ENCODE measurements at regions not wholly inside any gene's neighbourhood (a gene's known extent, or its start where the extent isn't known, plus 50 kb on each side); places are given as distances from the start of the nearest gene placed in this dataset.

DNA sequence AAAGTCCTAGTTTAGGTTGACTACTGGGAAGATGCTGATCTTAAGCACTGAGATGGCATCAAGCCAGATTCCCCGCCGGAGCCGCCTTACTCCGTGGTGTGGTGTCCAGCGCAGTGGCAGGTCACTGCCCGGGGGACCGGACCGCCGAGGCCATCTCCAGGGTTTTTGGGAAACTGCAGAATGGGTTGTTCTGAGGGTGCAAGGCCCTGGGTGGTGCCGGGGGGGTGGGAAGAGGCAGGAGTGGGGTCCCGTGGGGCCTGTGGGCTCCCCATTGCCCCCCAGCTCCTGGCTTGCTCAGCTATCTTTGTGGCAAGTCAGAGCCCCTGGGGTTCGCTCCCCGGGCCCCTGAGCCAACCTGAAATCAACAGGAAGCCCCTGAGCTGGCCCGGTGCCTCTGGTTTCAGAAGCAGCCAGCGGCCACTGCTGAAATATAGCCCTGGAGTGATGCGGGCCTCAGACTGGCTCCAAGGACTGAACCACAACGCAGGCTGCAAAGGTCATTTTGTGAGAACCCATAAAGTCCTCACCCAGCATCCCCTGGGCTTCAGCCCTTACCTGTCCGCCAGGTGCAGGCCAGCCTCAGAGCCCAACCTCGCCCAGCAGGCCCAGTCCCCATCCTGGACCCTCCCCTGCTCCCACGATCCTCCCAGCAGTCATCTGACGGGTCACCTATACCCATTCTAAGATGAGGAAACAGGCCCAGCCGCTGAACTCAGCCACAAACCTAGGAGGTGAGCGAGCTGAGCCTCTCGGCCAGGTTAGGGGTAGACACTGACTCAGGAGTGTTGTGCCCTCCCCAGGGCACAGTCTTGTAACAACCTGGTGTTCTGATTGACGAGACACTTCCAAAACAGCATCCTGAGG lies 102.7 kb downstream of the PDGFA start:
- no peaks in the 10 kb centered on the region for H3K36me3 ChIP-seq (ENCODE audit: control insufficient read depth in 2 of 2, insufficient read depth in 1 of 2, low read length in 2 of 2)
- H3K4me3 ChIP-seq (ENCODE audit: low read depth, low read length) = no peak overlapping the region
- H3K27ac ChIP-seq (ENCODE audit: extremely low read depth, low read depth, low read length) = no peak overlapping the region
- H3K9me3 ChIP-seq (ENCODE audit: control insufficient read depth, insufficient read depth, low read depth, low read length) = no peaks in the 10 kb centered on the region
- ChIA-PET CTCF (no interaction called here), POLR2A (no interaction called here)
- TF ChIP-seq ZNF585B (tag by site-specific recombination; IDR thresholded peaks at IDR 0.05) (no peak), ZFP69B (tag by site-specific recombination; IDR thresholded peaks at IDR 0.05) (no peak), ZNF791 (tag by site-specific recombination; IDR thresholded peaks at IDR 0.05) (no peak), ZNF37A (tag by site-specific recombination; IDR thresholded peaks at IDR 0.05) (no peak), ZNF529 (tag by site-specific recombination; IDR thresholded peaks at IDR 0.05; ENCODE audit: insufficient replicate concordance) (no peak), ZNF174 (tag by site-specific recombination; IDR thresholded peaks at IDR 0.05) (no peak)
- TF ChIP-seq, protein P1, sequence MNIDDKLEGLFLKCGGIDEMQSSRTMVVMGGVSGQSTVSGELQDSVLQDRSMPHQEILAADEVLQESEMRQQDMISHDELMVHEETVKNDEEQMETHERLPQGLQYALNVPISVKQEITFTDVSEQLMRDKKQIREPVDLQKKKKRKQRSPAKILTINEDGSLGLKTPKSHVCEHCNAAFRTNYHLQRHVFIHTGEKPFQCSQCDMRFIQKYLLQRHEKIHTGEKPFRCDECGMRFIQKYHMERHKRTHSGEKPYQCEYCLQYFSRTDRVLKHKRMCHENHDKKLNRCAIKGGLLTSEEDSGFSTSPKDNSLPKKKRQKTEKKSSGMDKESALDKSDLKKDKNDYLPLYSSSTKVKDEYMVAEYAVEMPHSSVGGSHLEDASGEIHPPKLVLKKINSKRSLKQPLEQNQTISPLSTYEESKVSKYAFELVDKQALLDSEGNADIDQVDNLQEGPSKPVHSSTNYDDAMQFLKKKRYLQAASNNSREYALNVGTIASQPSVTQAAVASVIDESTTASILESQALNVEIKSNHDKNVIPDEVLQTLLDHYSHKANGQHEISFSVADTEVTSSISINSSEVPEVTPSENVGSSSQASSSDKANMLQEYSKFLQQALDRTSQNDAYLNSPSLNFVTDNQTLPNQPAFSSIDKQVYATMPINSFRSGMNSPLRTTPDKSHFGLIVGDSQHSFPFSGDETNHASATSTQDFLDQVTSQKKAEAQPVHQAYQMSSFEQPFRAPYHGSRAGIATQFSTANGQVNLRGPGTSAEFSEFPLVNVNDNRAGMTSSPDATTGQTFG (tag by site-specific recombination; IDR thresholded peaks at IDR 0.05; ENCODE audit: borderline replicate concordance) = no peak
- TF ChIP-seq, protein P2, sequence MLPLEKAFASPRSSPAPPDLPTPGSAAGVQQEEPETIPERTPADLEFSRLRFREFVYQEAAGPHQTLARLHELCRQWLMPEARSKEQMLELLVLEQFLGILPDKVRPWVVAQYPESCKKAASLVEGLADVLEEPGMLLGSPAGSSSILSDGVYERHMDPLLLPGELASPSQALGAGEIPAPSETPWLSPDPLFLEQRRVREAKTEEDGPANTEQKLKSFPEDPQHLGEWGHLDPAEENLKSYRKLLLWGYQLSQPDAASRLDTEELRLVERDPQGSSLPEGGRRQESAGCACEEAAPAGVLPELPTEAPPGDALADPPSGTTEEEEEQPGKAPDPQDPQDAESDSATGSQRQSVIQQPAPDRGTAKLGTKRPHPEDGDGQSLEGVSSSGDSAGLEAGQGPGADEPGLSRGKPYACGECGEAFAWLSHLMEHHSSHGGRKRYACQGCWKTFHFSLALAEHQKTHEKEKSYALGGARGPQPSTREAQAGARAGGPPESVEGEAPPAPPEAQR (tag by site-specific recombination; IDR thresholded peaks at IDR 0.05) = no peak
- TF ChIP-seq, protein P3, sequence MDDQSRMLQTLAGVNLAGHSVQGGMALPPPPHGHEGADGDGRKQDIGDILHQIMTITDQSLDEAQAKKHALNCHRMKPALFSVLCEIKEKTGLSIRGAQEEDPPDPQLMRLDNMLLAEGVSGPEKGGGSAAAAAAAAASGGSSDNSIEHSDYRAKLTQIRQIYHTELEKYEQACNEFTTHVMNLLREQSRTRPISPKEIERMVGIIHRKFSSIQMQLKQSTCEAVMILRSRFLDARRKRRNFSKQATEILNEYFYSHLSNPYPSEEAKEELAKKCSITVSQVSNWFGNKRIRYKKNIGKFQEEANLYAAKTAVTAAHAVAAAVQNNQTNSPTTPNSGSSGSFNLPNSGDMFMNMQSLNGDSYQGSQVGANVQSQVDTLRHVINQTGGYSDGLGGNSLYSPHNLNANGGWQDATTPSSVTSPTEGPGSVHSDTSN (CRISPR knock-in tag; IDR thresholded peaks at IDR 0.05) = no peak
- TF ChIP-seq, protein P4, sequence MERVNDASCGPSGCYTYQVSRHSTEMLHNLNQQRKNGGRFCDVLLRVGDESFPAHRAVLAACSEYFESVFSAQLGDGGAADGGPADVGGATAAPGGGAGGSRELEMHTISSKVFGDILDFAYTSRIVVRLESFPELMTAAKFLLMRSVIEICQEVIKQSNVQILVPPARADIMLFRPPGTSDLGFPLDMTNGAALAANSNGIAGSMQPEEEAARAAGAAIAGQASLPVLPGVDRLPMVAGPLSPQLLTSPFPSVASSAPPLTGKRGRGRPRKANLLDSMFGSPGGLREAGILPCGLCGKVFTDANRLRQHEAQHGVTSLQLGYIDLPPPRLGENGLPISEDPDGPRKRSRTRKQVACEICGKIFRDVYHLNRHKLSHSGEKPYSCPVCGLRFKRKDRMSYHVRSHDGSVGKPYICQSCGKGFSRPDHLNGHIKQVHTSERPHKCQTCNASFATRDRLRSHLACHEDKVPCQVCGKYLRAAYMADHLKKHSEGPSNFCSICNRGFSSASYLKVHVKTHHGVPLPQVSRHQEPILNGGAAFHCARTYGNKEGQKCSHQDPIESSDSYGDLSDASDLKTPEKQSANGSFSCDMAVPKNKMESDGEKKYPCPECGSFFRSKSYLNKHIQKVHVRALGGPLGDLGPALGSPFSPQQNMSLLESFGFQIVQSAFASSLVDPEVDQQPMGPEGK (tag by site-specific recombination; IDR thresholded peaks at IDR 0.05) = no peak
- TF ChIP-seq, protein P5, sequence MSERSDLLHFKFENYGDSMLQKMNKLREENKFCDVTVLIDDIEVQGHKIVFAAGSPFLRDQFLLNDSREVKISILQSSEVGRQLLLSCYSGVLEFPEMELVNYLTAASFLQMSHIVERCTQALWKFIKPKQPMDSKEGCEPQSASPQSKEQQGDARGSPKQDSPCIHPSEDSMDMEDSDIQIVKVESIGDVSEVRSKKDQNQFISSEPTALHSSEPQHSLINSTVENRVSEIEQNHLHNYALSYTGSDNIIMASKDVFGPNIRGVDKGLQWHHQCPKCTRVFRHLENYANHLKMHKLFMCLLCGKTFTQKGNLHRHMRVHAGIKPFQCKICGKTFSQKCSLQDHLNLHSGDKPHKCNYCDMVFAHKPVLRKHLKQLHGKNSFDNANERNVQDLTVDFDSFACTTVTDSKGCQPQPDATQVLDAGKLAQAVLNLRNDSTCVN (tag by site-specific recombination; optimal IDR thresholded peaks at IDR 0.05) = no peak
- no peaks in the 10 kb centered on the region for H3K4me1 ChIP-seq (ENCODE audit: control insufficient read depth, insufficient read depth, low read length)

DNA sequence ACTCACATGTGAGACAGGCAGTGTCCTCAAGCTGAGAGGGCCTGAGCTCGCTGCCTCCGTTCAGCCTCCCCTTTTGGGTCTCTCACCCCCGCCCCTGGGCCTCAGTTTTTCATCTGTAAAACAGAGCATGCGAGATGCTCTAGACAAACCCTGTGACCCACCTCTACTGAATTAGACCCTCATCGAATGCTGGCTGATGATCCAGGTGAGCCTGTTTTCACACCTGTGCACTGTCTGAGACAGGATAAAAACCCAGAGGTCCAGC lies 102.1 kb downstream of the PDGFA start:
- Histone ChIP-seq H3K36me3 (ENCODE audit: control insufficient read depth in 2 of 2, insufficient read depth in 1 of 2, low read length in 2 of 2) (no peaks in the 10 kb centered on the region), H3K4me1 (ENCODE audit: control insufficient read depth, insufficient read depth, low read length) (no peaks in the 10 kb centered on the region), H3K9me3 (ENCODE audit: control insufficient read depth, insufficient read depth, low read depth, low read length) (no peaks in the 10 kb centered on the region), H3K4me3 (ENCODE audit: low read depth, low read length) (no peak overlapping the region), H3K27ac (ENCODE audit: extremely low read depth, low read depth, low read length) (no peak overlapping the region)
- ChIA-PET CTCF (no interaction called here), POLR2A (no interaction called here)
- TF ChIP-seq, protein P6, sequence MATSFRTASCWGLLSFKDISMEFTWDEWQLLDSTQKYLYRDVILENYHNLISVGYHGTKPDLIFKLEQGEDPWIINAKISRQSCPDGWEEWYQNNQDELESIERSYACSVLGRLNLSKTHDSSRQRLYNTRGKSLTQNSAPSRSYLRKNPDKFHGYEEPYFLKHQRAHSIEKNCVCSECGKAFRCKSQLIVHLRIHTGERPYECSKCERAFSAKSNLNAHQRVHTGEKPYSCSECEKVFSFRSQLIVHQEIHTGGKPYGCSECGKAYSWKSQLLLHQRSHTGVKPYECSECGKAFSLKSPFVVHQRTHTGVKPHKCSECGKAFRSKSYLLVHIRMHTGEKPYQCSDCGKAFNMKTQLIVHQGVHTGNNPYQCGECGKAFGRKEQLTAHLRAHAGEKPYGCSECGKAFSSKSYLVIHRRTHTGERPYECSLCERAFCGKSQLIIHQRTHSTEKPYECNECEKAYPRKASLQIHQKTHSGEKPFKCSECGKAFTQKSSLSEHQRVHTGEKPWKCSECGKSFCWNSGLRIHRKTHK (tag by site-specific recombination; IDR thresholded peaks at IDR 0.05) = no peak
- TF ChIP-seq ZNF670 (tag by site-specific recombination; IDR thresholded peaks at IDR 0.05; ENCODE audit: low read depth) = no peak
- TF ChIP-seq, protein P5 (tag by site-specific recombination; optimal IDR thresholded peaks at IDR 0.05) = no peak
- TF ChIP-seq ZXDB (tag by site-specific recombination; IDR thresholded peaks at IDR 0.05) = no peak
- TF ChIP-seq, protein P7, sequence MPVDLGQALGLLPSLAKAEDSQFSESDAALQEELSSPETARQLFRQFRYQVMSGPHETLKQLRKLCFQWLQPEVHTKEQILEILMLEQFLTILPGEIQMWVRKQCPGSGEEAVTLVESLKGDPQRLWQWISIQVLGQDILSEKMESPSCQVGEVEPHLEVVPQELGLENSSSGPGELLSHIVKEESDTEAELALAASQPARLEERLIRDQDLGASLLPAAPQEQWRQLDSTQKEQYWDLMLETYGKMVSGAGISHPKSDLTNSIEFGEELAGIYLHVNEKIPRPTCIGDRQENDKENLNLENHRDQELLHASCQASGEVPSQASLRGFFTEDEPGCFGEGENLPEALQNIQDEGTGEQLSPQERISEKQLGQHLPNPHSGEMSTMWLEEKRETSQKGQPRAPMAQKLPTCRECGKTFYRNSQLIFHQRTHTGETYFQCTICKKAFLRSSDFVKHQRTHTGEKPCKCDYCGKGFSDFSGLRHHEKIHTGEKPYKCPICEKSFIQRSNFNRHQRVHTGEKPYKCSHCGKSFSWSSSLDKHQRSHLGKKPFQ (tag by site-specific recombination; IDR thresholded peaks at IDR 0.05) = no peak
- TF ChIP-seq ZNF623 (tag by site-specific recombination; IDR thresholded peaks at IDR 0.05) = no peak
- TF ChIP-seq, protein P8, sequence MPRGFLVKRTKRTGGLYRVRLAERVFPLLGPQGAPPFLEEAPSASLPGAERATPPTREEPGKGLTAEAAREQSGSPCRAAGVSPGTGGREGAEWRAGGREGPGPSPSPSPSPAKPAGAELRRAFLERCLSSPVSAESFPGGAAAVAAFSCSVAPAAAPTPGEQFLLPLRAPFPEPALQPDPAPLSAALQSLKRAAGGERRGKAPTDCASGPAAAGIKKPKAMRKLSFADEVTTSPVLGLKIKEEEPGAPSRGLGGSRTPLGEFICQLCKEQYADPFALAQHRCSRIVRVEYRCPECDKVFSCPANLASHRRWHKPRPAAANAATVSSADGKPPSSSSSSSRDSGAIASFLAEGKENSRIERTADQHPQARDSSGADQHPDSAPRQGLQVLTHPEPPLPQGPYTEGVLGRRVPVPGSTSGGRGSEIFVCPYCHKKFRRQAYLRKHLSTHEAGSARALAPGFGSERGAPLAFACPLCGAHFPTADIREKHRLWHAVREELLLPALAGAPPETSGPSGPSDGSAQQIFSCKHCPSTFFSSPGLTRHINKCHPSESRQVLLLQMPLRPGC (tag by site-specific recombination; IDR thresholded peaks at IDR 0.05) = no peak

Measured in HEK293 (cell line).